Neural crest cell (in vitro differentiated cells): ENCODE measurements at regions not wholly inside any gene's neighbourhood (a gene's known extent, or its start where the extent isn't known, plus 50 kb on each side); places are given as distances from the start of the nearest gene placed in this dataset.
"Not testable (repeated sequence)": the region's sequence is repeated elsewhere in the genome, so short reads cannot be mapped to it uniquely, and the experiment has no call there.

Source experiments
- DNase-seq: peaks from one replicate; pipeline ENCODE4 v3.0.0; 2021; ENCODE audit warnings: low read depth, mixed read lengths, low spot score
- H3K27ac Mint-ChIP-seq: one replicate; pipeline ENCODE4 v1.8.0; 2021; ENCODE audit warnings: mild to moderate bottlenecking, mixed read lengths; ENCODE audit not compliant: unreplicated experiment
- H3K27me3 Mint-ChIP-seq: 2 replicates; pipeline ENCODE4 v1.8.0; 2021; ENCODE audit warnings: low read depth, mild to moderate bottlenecking, mixed read lengths
- H3K36me3 Mint-ChIP-seq: 2 replicates; pipeline ENCODE4 v1.8.0; 2021; ENCODE audit warnings: low read depth, mild to moderate bottlenecking, mixed read lengths
- H3K4me1 Mint-ChIP-seq: 2 replicates; pipeline ENCODE4 v1.8.0; 2021; ENCODE audit warnings: mixed read lengths
- H3K4me3 Mint-ChIP-seq: one replicate; pipeline ENCODE4 v1.8.0; 2021; ENCODE audit warnings: mild to moderate bottlenecking, mixed read lengths
- H3K9me3 Mint-ChIP-seq: 2 replicates; pipeline ENCODE4 v1.8.0; 2021; ENCODE audit warnings: mixed read lengths
- TF ChIP-seq, protein P1 (sequence below): fragments of 200-600 bp; sonication (generic); conservative IDR thresholded peaks from 2 replicates; pipeline ENCODE4 v1.5.0; 2021; ENCODE audit warnings: antibody characterized with exemption, mild to moderate bottlenecking

DNA sequence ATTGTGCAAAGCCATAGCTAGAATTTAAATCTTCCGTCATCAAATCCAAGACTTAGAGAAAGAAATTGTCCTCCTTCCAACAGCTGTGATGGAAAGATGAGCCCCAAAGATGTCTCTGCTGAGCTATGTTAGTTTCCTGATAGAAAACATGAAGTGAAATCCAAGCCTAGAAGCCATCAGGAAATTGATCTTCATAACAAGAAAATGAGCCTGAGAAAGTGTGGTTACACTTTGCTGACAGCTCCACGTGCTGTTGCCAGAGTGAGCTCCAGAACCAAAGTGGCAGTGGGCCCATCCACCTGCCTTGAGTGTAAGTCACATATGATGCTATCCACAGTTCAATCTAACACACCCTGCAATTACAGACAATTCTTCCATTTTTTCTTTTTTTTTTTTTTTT, 58.0 kb upstream of the UBASH3B start:
- Mint-ChIP-seq H3K4me1 (peaks cover 4% of the 10 kb centered on the region), H3K27me3 (peaks cover 17% of the 10 kb centered on the region), H3K36me3 (no peaks in the 10 kb centered on the region), H3K9me3 (no peaks in the 10 kb centered on the region), H3K4me3 (no peak overlapping the region), H3K27ac (no peak overlapping the region)
- TF ChIP-seq, protein P1, sequence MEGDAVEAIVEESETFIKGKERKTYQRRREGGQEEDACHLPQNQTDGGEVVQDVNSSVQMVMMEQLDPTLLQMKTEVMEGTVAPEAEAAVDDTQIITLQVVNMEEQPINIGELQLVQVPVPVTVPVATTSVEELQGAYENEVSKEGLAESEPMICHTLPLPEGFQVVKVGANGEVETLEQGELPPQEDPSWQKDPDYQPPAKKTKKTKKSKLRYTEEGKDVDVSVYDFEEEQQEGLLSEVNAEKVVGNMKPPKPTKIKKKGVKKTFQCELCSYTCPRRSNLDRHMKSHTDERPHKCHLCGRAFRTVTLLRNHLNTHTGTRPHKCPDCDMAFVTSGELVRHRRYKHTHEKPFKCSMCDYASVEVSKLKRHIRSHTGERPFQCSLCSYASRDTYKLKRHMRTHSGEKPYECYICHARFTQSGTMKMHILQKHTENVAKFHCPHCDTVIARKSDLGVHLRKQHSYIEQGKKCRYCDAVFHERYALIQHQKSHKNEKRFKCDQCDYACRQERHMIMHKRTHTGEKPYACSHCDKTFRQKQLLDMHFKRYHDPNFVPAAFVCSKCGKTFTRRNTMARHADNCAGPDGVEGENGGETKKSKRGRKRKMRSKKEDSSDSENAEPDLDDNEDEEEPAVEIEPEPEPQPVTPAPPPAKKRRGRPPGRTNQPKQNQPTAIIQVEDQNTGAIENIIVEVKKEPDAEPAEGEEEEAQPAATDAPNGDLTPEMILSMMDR: no peak
- DNase-seq: no peak

DNA sequence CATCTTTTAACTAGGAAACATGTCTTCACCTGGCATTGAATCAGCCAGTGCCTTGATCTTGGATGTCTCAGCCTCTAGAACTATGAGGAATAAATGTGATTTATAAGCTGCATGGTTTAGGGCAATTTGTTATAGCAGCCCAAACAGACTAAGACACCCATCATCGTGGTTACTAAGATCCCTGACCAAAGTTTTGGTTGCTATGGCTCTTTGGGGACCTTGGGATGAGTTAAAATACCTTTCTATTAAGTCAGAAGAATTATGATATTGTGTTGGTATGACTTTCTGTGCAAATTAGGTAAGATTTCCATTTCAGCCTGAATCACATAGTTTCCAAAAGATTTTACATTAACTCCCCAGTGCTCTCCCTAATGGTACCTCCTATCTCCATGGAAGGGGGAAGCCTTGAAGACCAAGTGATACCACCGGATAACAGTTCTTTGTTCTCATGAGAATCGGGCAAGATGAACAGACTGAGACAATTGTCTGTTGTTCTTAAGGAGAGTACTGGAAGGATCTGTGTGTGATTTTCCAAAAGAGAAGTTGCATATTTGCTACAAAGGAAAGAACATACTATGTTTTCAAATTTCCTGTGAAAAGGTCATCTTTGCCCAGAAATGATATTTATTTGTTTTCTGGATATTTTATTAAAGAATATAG, 60.4 kb upstream of the UBASH3B start:
- Mint-ChIP-seq H3K27ac (no peak overlapping the region), H3K4me1 (peaks cover 4% of the 10 kb centered on the region), H3K4me3 (no peak overlapping the region), H3K9me3 (no peaks in the 10 kb centered on the region), H3K36me3 (no peaks in the 10 kb centered on the region), H3K27me3 (peaks cover 12% of the 10 kb centered on the region)
- TF ChIP-seq, protein P1: no peak
- no peak for DNase-seq

DNA sequence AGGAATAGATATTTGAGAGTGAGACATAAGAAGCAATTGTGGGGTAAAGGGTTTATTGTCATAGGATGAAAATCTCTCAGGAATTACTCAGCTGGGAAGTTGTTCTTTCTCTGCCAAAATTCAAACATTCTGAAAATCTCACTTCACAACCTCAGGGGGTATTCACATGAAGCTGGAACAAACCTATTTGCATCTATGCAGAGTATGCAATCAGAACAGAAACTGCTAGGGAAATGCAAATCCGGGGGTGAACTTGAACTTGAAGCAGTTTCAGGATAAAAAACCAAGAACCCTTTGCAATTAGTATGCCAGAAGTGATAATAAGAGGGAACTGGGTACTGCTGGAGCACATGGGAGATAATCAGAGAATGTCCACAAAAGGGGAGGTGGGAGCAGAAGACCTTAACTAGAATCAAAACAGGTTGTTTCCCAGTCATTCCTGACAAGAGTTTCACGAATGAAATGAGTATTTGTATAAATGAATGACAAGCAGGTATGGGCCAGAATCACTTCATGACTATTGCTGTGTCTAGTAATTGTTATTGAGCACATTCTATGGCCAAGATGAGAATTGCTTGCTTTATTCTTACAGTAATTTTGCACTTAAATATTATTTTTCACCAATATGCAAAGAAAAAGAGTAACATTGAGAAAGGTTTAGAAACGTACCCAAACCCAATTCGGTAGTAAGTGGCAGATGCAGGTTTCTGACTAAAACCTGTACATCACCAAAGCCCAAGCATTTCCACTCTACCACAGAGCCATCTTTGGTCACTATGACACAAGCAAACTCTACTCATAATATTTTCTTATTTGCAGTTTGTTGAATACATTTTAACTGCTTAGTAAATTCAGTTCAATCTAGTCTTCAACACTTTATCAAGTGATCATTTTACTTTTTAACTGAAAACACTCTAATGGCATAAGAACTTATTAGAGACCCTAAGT, 61.8 kb upstream of the UBASH3B start:
- Mint-ChIP-seq H3K27me3 (peaks cover 6% of the 10 kb centered on the region), H3K36me3 (no peaks in the 10 kb centered on the region), H3K4me1 (peaks cover 4% of the 10 kb centered on the region), H3K9me3 (no peaks in the 10 kb centered on the region), H3K27ac (no peak overlapping the region), H3K4me3 (no peak overlapping the region)
- no peak for DNase-seq
- TF ChIP-seq, protein P1: no peak

DNA sequence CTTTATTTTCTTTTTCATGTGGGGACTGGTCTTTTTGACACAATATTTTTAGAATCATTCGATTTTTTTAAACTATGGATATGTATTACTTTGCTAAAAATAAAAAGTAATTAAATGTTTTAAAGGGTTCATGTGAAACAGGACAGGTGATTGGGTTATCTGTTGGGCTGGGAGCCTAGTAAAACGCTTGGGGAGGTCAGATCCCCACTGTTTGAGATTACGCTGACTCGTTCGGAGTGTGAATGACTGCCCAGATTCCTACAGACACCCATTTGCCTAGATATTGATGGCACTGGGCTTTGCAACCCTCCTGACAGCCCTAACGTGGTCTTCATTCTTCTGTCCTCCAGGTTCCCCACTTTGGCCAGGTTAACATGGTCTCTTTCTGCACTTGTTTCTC, 62.9 kb upstream of the UBASH3B start:
- H3K4me1 Mint-ChIP-seq: peaks cover 4% of the 10 kb centered on the region
- no peaks in the 10 kb centered on the region for H3K36me3 Mint-ChIP-seq
- peaks cover 6% of the 10 kb centered on the region for H3K27me3 Mint-ChIP-seq
- H3K9me3 Mint-ChIP-seq: no peaks in the 10 kb centered on the region
- H3K4me3 Mint-ChIP-seq: no peak overlapping the region
- H3K27ac Mint-ChIP-seq: no peak overlapping the region
- TF ChIP-seq, protein P1: no peak
- no peak for DNase-seq

DNA sequence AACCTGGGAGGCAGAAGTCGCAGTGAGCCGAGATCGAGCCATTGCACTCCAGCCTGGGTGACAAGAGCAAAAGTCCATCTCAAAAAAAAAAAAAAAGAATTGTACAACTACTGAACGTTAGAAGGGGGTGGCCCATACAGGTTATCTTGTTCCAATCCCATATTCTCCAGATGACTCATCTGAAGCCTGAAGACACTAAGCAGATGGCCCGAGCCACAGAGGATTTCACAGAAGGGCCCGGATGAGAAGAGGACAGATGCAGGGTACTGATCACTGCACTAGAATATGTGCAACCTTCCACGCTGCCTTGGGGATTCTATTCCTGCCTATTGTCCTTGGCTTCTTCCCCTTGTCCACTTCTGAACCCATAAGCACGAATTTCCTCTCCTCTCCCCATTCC, 70.9 kb upstream of the UBASH3B start:
- no peaks in the 10 kb centered on the region for H3K27me3 Mint-ChIP-seq
- H3K4me1 Mint-ChIP-seq: peaks cover 16% of the 10 kb centered on the region
- DNase-seq: no peak
- no peak overlapping the region for H3K4me3 Mint-ChIP-seq
- H3K9me3 Mint-ChIP-seq: peaks cover 6% of the 10 kb centered on the region
- no peak overlapping the region for H3K27ac Mint-ChIP-seq
- TF ChIP-seq, protein P1: no peak
- peaks cover 3% of the 10 kb centered on the region for H3K36me3 Mint-ChIP-seq

DNA sequence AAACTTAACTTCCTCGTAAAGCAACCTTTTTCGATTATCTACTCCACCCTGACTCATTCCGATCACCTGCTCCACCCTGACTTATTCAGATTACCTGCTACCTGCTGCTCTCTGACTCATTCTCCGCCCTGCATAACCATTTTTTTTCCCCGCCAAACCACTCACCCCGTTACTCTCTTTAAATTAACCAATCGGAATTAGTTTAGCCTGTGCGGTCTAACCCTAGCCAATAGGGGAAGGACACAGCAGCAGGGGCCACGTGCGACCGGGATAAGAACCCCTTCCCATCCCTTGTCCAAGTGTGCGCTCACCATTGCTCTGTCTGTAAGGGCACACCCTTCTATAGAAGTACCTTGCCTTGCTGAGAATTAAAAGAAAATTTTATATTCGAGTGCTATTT, 75.5 kb upstream of the UBASH3B start:
- Mint-ChIP-seq H3K4me3 (peak overlapping the region; percentile 80), H3K4me1 (peaks cover 19% of the 10 kb centered on the region), H3K9me3 (peaks cover 13% of the 10 kb centered on the region)
- not testable (repeated sequence) for H3K36me3 Mint-ChIP-seq, DNase-seq, H3K27ac Mint-ChIP-seq, H3K27me3 Mint-ChIP-seq
